ENCODE measurements at regions not wholly inside any gene's neighbourhood (a gene's known extent, or its start where the extent isn't known, plus 50 kb on each side); places are given as distances from the start of the nearest gene placed in this dataset.

- no TSS peak for BruUV-seq (replicated peaks)
- no peaks in the 10 kb centered on the region for H3K36me3 Mint-ChIP-seq (ENCODE audit: insufficient read depth, unreplicated experiment)
- no peak overlapping the region for H3K27ac Mint-ChIP-seq (ENCODE audit: unreplicated experiment)
- Histone ChIP-seq H3K4me3 (ENCODE audit: low read depth, low read length) (no peak overlapping the region), H3K36me3 (ENCODE audit: control insufficient read depth, insufficient read depth, low read length) (no peaks in the 10 kb centered on the region), H3K9me3 (no peaks in the 10 kb centered on the region; the same call in 1 of the 2 replicates), H3K27me3 (replicated peaks; ENCODE audit: control insufficient read depth, insufficient read depth, low read length) (no peaks in the 10 kb centered on the region), H3K4me1 (no peaks in the 10 kb centered on the region)
- no peaks in the 10 kb centered on the region for H3K4me1 Mint-ChIP-seq (ENCODE audit: low read depth, unreplicated experiment)
- ChIA-PET CTCF (no interaction called here), POLR2A (no interaction called here)
- DNase-seq = no peak
- TF ChIP-seq CTCF (IDR thresholded peaks at IDR 0.05; ENCODE audit: insufficient read depth in 1 of 2, low read depth in 1 of 2, low read length in 1 of 2, severe bottlenecking in 1 of 2, unreplicated experiment in 1 of 2) = no peak
- intact Hi-C loops (cut with micrococcal nuclease; ENCODE audit: unreplicated experiment) = no loop called here
- no peaks in the 10 kb centered on the region for H3K9me3 Mint-ChIP-seq (ENCODE audit: unreplicated experiment)
- peaks cover 17% of the 10 kb centered on the region for H3K27me3 Mint-ChIP-seq (ENCODE audit: insufficient read depth, unreplicated experiment)
- H3K4me3 Mint-ChIP-seq (ENCODE audit: unreplicated experiment) = no peak overlapping the region
Observed at GRCh38 chr2:223477318-223477717, 124.8 kb downstream of the SCG2 start.

- intact Hi-C loops (cut with micrococcal nuclease; ENCODE audit: unreplicated experiment) = no loop called here
- no peak overlapping the region for H3K4me3 ChIP-seq (ENCODE audit: low read depth, low read length)
- POLR2A ChIA-PET = no interaction called here
- peaks cover 12% of the 10 kb centered on the region for H3K27me3 Mint-ChIP-seq (ENCODE audit: insufficient read depth, unreplicated experiment)
- CTCF ChIA-PET = no interaction called here
- no peak overlapping the region for H3K4me3 Mint-ChIP-seq (ENCODE audit: unreplicated experiment)
- DNase-seq = no peak
- TF ChIP-seq CTCF (IDR thresholded peaks at IDR 0.05; ENCODE audit: insufficient read depth in 1 of 2, low read depth in 1 of 2, low read length in 1 of 2, severe bottlenecking in 1 of 2, unreplicated experiment in 1 of 2) = no peak
- H3K36me3 Mint-ChIP-seq (ENCODE audit: insufficient read depth, unreplicated experiment) = no peaks in the 10 kb centered on the region
- no peaks in the 10 kb centered on the region for H3K4me1 ChIP-seq
- BruUV-seq (replicated peaks) = no TSS peak
- H3K9me3 ChIP-seq = no peaks in the 10 kb centered on the region
- no peaks in the 10 kb centered on the region for H3K9me3 Mint-ChIP-seq (ENCODE audit: unreplicated experiment)
- no peaks in the 10 kb centered on the region for H3K4me1 Mint-ChIP-seq (ENCODE audit: low read depth, unreplicated experiment)
- no peaks in the 10 kb centered on the region for H3K36me3 ChIP-seq (ENCODE audit: control insufficient read depth, insufficient read depth, low read length)
- no peaks in the 10 kb centered on the region for H3K27me3 ChIP-seq (replicated peaks; ENCODE audit: control insufficient read depth, insufficient read depth, low read length)
- no peak overlapping the region for H3K27ac Mint-ChIP-seq (ENCODE audit: unreplicated experiment)
Observed at GRCh38 chr2:223481486-223481885, 120.7 kb downstream of the SCG2 start.

- no peak for DNase-seq
- H3K27ac Mint-ChIP-seq (ENCODE audit: unreplicated experiment) = no peak overlapping the region
- H3K9me3 Mint-ChIP-seq (ENCODE audit: unreplicated experiment) = peaks cover 10% of the 10 kb centered on the region
- H3K4me3 ChIP-seq (ENCODE audit: low read depth, low read length) = no peak overlapping the region
- H3K9me3 ChIP-seq = peaks cover 2% of the 10 kb centered on the region; the same call in 1 of the 2 replicates
- CTCF ChIA-PET = no interaction called here
- no peaks in the 10 kb centered on the region for H3K36me3 Mint-ChIP-seq (ENCODE audit: insufficient read depth, unreplicated experiment)
- intact Hi-C loops (cut with micrococcal nuclease; ENCODE audit: unreplicated experiment) = no loop called here
- no TSS peak for BruUV-seq (replicated peaks)
- H3K36me3 ChIP-seq (ENCODE audit: control insufficient read depth, insufficient read depth, low read length) = no peaks in the 10 kb centered on the region
- no peaks in the 10 kb centered on the region for H3K4me1 Mint-ChIP-seq (ENCODE audit: low read depth, unreplicated experiment)
- H3K27me3 Mint-ChIP-seq (ENCODE audit: insufficient read depth, unreplicated experiment) = peaks cover 5% of the 10 kb centered on the region
- H3K4me3 Mint-ChIP-seq (ENCODE audit: unreplicated experiment) = no peak overlapping the region
- POLR2A ChIA-PET = no interaction called here
- no peak for TF ChIP-seq CTCF (IDR thresholded peaks at IDR 0.05; ENCODE audit: insufficient read depth in 1 of 2, low read depth in 1 of 2, low read length in 1 of 2, severe bottlenecking in 1 of 2, unreplicated experiment in 1 of 2)
- H3K4me1 ChIP-seq = no peaks in the 10 kb centered on the region
- H3K27me3 ChIP-seq (replicated peaks; ENCODE audit: control insufficient read depth, insufficient read depth, low read length) = no peaks in the 10 kb centered on the region
Observed at GRCh38 chr2:223486751-223487150, 115.4 kb downstream of the SCG2 start.

Measured in Caco-2 (cell line).